ENCODE measurements at regions not wholly inside any gene's neighbourhood (a gene's known extent, or its start where the extent isn't known, plus 50 kb on each side); places are given as distances from the start of the nearest gene placed in this dataset.
"Not testable (repeated sequence)": the region's sequence is repeated elsewhere in the genome, so short reads cannot be mapped to it uniquely, and the experiment has no call there.

DNA sequence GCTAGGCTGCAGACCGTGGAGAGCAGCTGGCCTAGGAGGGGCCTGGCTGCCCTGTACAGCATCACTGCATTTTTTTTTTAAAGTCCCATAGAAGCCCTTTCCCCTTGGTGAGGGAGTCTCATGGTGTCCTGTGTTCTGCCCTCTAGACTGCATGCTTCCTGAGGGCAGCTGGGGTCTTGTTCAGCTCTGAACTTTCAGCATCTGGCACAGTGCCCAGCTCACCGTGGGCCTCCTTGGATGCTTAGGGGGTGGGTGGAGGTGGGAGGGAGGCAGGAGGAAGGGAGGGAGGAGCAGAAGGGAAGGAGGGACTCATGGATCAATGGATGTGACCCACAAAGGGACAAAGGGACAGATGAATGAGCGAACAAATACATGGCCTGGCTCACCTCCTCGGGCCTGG is 63.4 kb upstream of the TMEM97 start:
- DNase-seq, result no peak
- intact Hi-C loops (cut with DNase I), result no loop called here
- no peak overlapping the region for H3K27ac ChIP-seq
- H3K36me3 ChIP-seq, result no peaks in the 10 kb centered on the region
- peaks cover 0 to 12% (median 8%) of the 10 kb centered on the region in 4 donors for H3K4me1 ChIP-seq
- no peak for TF ChIP-seq POLR2AphosphoS5 (IDR thresholded peaks at IDR 0.05)
- no peak for TF ChIP-seq POLR2A (IDR thresholded peaks at IDR 0.05)
- TF ChIP-seq EP300 (IDR thresholded peaks at IDR 0.05), result no peak
- 65 to 67% methylated on average over 4 of the region's 4 CpGs for WGBS, 2 donors
- no peaks in the 10 kb centered on the region for H3K9me3 ChIP-seq
- H3K4me3 ChIP-seq, result no peak overlapping the region
- H3K27me3 ChIP-seq, result peaks cover 11 to 56% (median 27%) of the 10 kb centered on the region in 3 donors

DNA sequence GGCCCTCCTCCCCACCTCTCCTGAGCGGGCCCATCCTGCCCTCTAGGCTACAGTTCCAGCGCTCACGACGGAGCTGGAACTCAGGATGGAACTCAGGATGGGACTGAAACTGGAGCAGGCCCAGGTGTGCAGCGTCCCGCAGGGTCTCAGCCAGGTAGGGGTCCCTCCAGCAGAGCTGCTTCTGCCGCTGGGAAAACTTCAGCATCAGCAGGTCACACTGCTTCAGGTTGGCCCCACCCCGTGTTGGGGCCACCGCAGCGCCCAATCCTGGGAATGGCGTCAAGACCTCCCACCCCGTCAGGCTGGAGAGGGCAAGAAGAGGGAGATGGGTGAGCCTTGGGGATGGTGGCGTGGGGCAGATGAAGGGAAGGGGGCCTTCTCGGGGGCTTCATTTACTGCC is 62.6 kb upstream of the TMEM97 start:
- 89 to 92% methylated on average over 14 of the region's 14 CpGs for WGBS, 2 donors
- Histone ChIP-seq H3K9me3 (no peaks in the 10 kb centered on the region), H3K27me3 (peaks cover 11 to 53% (median 23%) of the 10 kb centered on the region in 3 donors), H3K4me1 (peaks cover 0 to 8% (median 5%) of the 10 kb centered on the region in 4 donors), H3K4me3 (no peak overlapping the region), H3K36me3 (no peaks in the 10 kb centered on the region), H3K27ac (no peak overlapping the region)
- intact Hi-C loops (cut with DNase I), result no loop called here
- no peak for TF ChIP-seq POLR2AphosphoS5 (IDR thresholded peaks at IDR 0.05)
- TF ChIP-seq POLR2A (IDR thresholded peaks at IDR 0.05), result no peak
- TF ChIP-seq EP300 (IDR thresholded peaks at IDR 0.05), result no peak
- no peak for DNase-seq

DNA sequence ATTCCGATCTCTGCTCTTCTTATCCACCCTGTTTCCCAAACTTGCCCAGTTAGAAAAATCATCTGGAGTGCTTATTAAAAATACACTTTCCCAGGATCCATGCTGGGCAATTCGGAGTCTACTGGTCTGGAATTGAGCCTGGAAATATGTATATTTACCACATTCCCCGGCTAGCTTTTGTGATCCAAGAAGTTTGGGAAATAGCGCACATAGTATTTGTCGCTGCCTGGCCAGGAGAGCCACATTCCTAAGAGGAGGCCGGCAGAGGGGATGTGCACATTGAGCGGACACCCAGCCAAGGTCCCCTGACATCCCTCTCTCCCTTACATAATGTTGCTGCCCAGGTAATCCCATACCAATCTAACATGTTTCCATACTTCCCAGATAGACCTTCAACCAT is 62.1 kb upstream of the TMEM97 start:
- no peak overlapping the region for H3K27ac ChIP-seq
- peaks cover 0 to 3% (median 0%) of the 10 kb centered on the region in 4 donors for H3K4me1 ChIP-seq
- no peak for DNase-seq
- intact Hi-C loops (cut with DNase I), result no loop called here
- H3K4me3 ChIP-seq, result no peak overlapping the region
- WGBS, 2 donors, result 85 to 95% methylated on average over 7 of the region's 7 CpGs
- peaks cover 11 to 48% (median 18%) of the 10 kb centered on the region in 3 donors for H3K27me3 ChIP-seq
- H3K36me3 ChIP-seq, result no peaks in the 10 kb centered on the region
- peaks cover 0 to 1% (median 0%) of the 10 kb centered on the region in 4 donors for H3K9me3 ChIP-seq
- TF ChIP-seq EP300 (IDR thresholded peaks at IDR 0.05) (no peak), POLR2AphosphoS5 (IDR thresholded peaks at IDR 0.05) (no peak), POLR2A (IDR thresholded peaks at IDR 0.05) (no peak)
- TF ChIP-seq, protein P1, sequence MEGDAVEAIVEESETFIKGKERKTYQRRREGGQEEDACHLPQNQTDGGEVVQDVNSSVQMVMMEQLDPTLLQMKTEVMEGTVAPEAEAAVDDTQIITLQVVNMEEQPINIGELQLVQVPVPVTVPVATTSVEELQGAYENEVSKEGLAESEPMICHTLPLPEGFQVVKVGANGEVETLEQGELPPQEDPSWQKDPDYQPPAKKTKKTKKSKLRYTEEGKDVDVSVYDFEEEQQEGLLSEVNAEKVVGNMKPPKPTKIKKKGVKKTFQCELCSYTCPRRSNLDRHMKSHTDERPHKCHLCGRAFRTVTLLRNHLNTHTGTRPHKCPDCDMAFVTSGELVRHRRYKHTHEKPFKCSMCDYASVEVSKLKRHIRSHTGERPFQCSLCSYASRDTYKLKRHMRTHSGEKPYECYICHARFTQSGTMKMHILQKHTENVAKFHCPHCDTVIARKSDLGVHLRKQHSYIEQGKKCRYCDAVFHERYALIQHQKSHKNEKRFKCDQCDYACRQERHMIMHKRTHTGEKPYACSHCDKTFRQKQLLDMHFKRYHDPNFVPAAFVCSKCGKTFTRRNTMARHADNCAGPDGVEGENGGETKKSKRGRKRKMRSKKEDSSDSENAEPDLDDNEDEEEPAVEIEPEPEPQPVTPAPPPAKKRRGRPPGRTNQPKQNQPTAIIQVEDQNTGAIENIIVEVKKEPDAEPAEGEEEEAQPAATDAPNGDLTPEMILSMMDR (IDR thresholded peaks at IDR 0.05), result no peak

DNA sequence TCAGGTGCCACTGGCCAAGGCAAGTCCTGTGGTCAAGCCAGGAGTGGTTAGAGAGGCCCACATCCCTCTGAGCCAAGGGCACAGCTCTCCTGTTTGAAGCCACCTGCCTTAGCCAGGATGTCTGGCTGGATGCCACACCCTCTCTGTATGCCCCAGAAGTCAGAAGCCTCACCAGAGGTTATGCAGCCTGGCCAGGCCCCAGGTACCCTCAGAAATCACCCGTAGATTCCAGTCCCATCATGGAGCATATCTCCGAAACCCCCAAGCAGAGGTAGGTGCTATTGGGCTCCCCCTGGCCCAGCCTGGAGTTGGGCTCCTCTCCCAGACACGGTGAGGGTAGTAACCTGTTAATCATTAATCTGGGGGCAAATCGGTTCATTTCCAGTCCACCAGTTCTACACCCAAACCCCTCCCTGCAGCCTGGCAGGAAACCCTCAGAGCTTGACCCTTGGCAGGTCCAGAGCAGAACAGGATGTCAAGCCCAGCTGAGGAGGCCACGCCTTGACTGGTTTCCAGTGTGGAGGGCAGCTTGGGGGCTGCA is 60.6 kb upstream of the TMEM97 start:
- no peak for DNase-seq
- H3K27ac ChIP-seq, result no peak overlapping the region
- TF ChIP-seq POLR2AphosphoS5 (IDR thresholded peaks at IDR 0.05), result no peak
- 25 to 58% methylated on average over 5 of the region's 5 CpGs for WGBS, 2 donors
- H3K4me1 ChIP-seq, result no peaks in the 10 kb centered on the region
- intact Hi-C loops (cut with DNase I), result no loop called here
- no peaks in the 10 kb centered on the region for H3K36me3 ChIP-seq
- H3K9me3 ChIP-seq, result peaks cover 0 to 7% (median 0%) of the 10 kb centered on the region in 4 donors
- H3K4me3 ChIP-seq, result no peak overlapping the region
- H3K27me3 ChIP-seq, result peaks cover 1 to 33% (median 3%) of the 10 kb centered on the region in 3 donors

DNA sequence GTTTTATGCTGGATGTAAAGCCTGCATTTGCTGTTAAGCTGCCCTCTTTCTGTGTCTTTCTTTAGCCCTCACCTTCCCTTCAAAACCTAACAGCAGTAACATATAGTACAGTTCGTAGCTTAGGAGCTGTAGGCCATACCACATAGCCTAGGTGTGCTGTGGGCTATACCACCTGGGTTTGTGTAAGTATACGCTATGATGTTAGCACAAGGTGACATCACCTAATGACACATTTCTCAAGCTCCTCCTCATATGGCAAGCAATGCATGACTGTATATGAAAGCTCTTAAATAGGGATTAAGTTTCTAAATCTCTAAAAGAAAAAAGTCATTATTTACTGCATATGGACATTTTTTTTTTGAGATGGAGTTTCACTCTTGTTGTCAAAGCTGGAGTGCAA is 57.8 kb upstream of the TMEM97 start:
- no peak for TF ChIP-seq EP300 (IDR thresholded peaks at IDR 0.05)
- TF ChIP-seq, protein P1 (IDR thresholded peaks at IDR 0.05), result no peak
- TF ChIP-seq POLR2AphosphoS5 (IDR thresholded peaks at IDR 0.05), result no peak
- no peak for TF ChIP-seq POLR2A (IDR thresholded peaks at IDR 0.05)

DNA sequence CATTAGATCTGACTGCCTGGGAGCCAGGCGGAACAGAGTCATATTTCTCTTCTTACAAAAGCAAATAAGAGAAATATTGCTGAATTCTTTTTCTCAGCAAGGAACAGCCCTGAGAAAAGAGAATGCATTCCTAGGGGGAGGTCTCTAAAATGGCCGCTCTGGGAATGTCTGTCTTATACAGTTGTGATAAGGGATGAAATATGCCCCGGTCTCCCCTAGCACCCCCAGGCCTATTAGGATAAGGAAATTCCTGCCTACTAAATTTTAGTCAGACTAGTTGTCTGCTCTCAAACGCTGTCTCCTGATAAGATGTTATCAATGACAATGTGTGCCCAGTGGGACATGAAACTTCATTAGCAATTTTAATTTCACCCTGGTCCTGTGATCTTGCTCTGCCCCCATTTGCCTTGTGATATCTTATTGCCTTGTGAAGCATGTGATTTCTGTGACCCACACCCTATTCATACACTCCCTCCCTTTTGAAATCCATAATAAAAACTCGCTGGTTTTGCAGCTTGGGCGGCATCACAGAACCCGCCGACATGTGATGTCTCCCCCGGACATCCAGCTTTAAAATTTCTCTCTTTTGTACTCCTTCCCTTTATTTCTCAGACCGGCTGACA is 56.8 kb upstream of the TMEM97 start:
- intact Hi-C loops (cut with DNase I); H3K27me3 ChIP-seq; H3K27ac ChIP-seq; H3K4me1 ChIP-seq; DNase-seq; H3K36me3 ChIP-seq; H3K9me3 ChIP-seq; H3K4me3 ChIP-seq: not testable (repeated sequence)
- WGBS, 2 donors, result 92% methylated on average over 10 of the region's 10 CpGs

More for the DNA sequence above, 57.8 kb upstream of the TMEM97 start:
- intact Hi-C loops (cut with DNase I), result no loop called here
- 67 to 91% methylated on average over 2 of the region's 2 CpGs for WGBS, 2 donors
- H3K36me3 ChIP-seq, result no peaks in the 10 kb centered on the region
- peaks cover 0 to 6% (median 0%) of the 10 kb centered on the region in 3 donors for H3K27me3 ChIP-seq
- no peaks in the 10 kb centered on the region for H3K4me1 ChIP-seq
- no peak for DNase-seq
- H3K9me3 ChIP-seq, result peaks cover 0 to 7% (median 1%) of the 10 kb centered on the region in 4 donors
- H3K4me3 ChIP-seq, result no peak overlapping the region
- H3K27ac ChIP-seq, result no peak overlapping the region

DNA sequence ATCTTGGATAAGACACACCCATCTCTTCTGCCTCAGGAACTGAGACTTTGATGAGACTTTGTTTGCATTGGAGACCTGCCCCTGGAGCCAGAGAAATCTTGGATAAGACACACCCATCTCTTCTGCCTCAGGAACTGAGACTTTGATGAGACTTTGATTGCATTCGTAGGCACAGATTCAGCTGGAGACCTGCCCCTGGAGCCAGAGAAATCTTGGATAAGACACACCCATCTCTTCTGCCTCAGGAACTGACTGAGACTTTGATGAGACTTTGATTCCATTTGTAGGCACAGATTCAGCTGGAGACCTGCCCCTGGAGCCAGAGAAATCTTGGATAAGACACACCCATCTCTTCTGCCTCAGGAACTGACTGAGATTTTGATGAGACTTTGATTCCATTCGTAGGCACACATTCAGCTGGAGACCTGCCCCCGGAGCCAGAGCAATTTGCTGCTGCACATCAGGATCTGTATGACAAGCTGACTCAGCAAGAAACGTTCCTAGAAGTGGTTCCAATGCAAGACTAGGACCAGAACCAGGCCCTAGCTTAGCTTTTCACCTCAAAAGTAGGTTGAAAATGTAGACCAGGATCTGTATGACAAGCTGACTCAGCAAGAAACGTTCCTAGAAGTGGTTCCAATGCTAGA is 54.0 kb upstream of the TMEM97 start:
- DNase-seq, result not testable (repeated sequence)

DNA sequence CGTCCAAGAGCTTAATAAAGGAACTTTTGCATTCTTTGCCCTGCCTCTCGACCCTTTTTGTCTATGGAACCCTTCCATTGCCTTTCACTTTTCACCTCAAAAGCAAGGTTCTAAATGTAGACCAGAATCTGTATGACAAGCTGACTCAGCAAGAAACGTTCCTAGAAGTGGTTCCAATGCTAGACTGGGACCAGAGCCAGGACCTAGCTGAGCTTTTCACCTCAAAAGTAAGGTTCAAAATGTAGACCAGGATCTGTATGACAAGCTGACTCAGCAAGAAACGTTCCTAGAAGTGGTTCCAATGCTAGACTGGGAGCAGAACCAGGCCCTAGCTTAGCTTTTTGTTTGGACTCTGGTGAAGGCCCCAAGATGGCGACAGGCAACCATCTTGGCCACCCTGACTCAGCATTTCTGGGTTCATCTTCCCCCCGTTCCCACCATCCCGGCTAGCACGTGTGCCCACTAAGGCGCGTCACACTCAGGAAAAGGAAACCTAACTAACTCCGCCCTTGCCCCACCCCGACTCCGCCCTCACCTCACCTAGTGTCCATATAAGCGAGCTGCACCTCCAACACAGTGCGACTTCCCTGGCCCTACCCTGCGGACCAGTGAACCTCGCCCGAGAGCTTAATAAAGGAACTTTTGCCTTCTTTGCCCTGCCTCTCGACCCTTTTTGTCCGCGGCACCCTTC is 53.0 kb upstream of the TMEM97 start:
- H3K27ac ChIP-seq; H3K9me3 ChIP-seq; H3K27me3 ChIP-seq; DNase-seq; H3K4me3 ChIP-seq; intact Hi-C loops (cut with DNase I); H3K36me3 ChIP-seq; H3K4me1 ChIP-seq: not testable (repeated sequence)
- 93 to 94% methylated on average over 21 of the region's 21 CpGs for WGBS, 2 donors

More for the DNA sequence above, 54.0 kb upstream of the TMEM97 start:
- H3K4me1 ChIP-seq; H3K27ac ChIP-seq; H3K4me3 ChIP-seq; H3K36me3 ChIP-seq; H3K9me3 ChIP-seq; intact Hi-C loops (cut with DNase I); H3K27me3 ChIP-seq: not testable (repeated sequence)
- WGBS, 2 donors, result 23 to 64% methylated on average over 5 of the region's 5 CpGs

DNA sequence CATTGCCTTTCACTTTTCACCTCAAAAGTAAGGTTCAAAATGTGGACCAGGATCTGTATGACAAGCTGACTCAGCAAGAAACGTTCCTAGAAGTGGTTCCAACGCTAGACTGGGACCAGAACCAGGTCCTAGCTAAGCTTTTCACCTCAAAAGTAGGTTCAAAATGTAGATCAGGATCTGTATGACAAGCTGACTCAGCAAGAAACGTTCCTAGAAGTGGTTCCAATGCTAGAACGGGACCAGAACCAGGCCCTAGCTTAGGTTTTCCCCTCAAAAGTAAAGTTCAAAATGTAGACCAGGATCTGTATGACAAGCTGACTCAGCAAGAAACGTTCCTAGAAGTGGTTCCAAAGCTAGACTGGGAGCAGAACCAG is 52.5 kb upstream of the TMEM97 start:
- H3K36me3 ChIP-seq; H3K4me3 ChIP-seq; DNase-seq; intact Hi-C loops (cut with DNase I); H3K27ac ChIP-seq; H3K9me3 ChIP-seq; H3K4me1 ChIP-seq; H3K27me3 ChIP-seq: not testable (repeated sequence)
- 81 to 86% methylated on average over 5 of the region's 5 CpGs for WGBS, 2 donors
